Activated CD4-positive, alpha-beta T cell treated with anti-CD3 and anti-CD28 coated beads, Interleukin-2, amount 50 U/mL, for 4 hours (primary cell): ENCODE measurements at regions not wholly inside any gene's neighbourhood (a gene's known extent, or its start where the extent isn't known, plus 50 kb on each side); places are given as distances from the start of the nearest gene placed in this dataset.

Source experiments
- DNase-seq, 2 experiments: peaks; one replicate each; pipeline ENCODE4 v3.0.0-alpha.2; 2020

GRCh38 chr22:48804811-48805301, 1022.8 kb downstream of the BRD1 start:
- DNase-seq: no peak

- DNase-seq: no peak
Observed at GRCh38 chr22:48803948-48804810, 1023.5 kb downstream of the BRD1 start.

GRCh38 chr22:48803171-48803947, 1024.3 kb downstream of the BRD1 start:
- DNase-seq: no peak

- DNase-seq: no peak
Observed at GRCh38 chr22:48802576-48802975, 1025.1 kb downstream of the BRD1 start.

- no peak for DNase-seq
Observed at GRCh38 chr22:48800886-48801607, 1026.6 kb downstream of the BRD1 start.

- DNase-seq: no peak
Observed at GRCh38 chr22:48800036-48800885, 1027.4 kb downstream of the BRD1 start.

- no peak for DNase-seq
Observed at GRCh38 chr22:48799227-48799970, 1028.3 kb downstream of the BRD1 start.

GRCh38 chr22:48798281-48799226, 1029.1 kb downstream of the BRD1 start:
- DNase-seq: no peak

GRCh38 chr22:48797731-48798130, 1029.9 kb downstream of the BRD1 start:
- DNase-seq: no peak

GRCh38 chr22:48796310-48797015, 1031.2 kb downstream of the BRD1 start:
- DNase-seq: no peak

- no peak for DNase-seq
Observed at GRCh38 chr22:48795664-48796063, 1032.0 kb downstream of the BRD1 start.

- no peak for DNase-seq
Observed at GRCh38 chr22:48794906-48795305, 1032.8 kb downstream of the BRD1 start.

- no peak for DNase-seq
Observed at GRCh38 chr22:48793949-48794348, 1033.7 kb downstream of the BRD1 start.

GRCh38 chr22:48786679-48786996, 1041.0 kb downstream of the BRD1 start:
- DNase-seq: no peak

- no peak for DNase-seq
Observed at GRCh38 chr22:48785792-48786678, 1041.6 kb downstream of the BRD1 start.

- no peak for DNase-seq
Observed at GRCh38 chr22:48784701-48785503, 1042.8 kb downstream of the BRD1 start.

GRCh38 chr22:48783821-48784266, 1043.8 kb downstream of the BRD1 start:
- no peak for DNase-seq
